ENCODE measurements at regions not wholly inside any gene's neighbourhood (a gene's known extent, or its start where the extent isn't known, plus 50 kb on each side); places are given as distances from the start of the nearest gene placed in this dataset.
A peak's percentile ranks its signal among the peaks of the same experiment; 100 is the strongest.

- DNase-seq (no peak), ATAC-seq (no peak)
- intact Hi-C loops (cut with DNase I, micrococcal nuclease) = no loop called here
Measured at GRCh38 chr16:54509456-54509855, 222.9 kb upstream of the IRX3 start.

- DNase-seq (no peak), ATAC-seq (no peak)
- intact Hi-C loops (cut with DNase I, micrococcal nuclease) = no loop called here
Measured at GRCh38 chr16:54508351-54508750, 221.8 kb upstream of the IRX3 start.

- DNase-seq (no peak), ATAC-seq (no peak)
- intact Hi-C loops (cut with DNase I, micrococcal nuclease) = no loop called here
Measured at GRCh38 chr16:54506741-54507500, 220.3 kb upstream of the IRX3 start.

- intact Hi-C loops (cut with DNase I, micrococcal nuclease) = no loop called here
- DNase-seq = no peak
- ATAC-seq = no peak
Measured at GRCh38 chr16:54506214-54506580, 219.6 kb upstream of the IRX3 start.

GRCh38 chr16:54505549-54506213 is 219.1 kb upstream of the IRX3 start:
- intact Hi-C loops (cut with DNase I, micrococcal nuclease) = no loop called here
- DNase-seq = no peak
- ATAC-seq = no peak

- peak; percentile 28 to 39 for DNase-seq
- intact Hi-C loops (cut with DNase I, micrococcal nuclease) = no loop called here
- ATAC-seq = peak; percentile 87
Measured at GRCh38 chr16:54504372-54504771, 217.8 kb upstream of the IRX3 start.

GRCh38 chr16:54503856-54504219 is 217.3 kb upstream of the IRX3 start:
- ATAC-seq = no peak
- DNase-seq = no peak
- intact Hi-C loops (cut with DNase I, micrococcal nuclease) = no loop called here

- ATAC-seq = peak; percentile 90
- DNase-seq = peak; percentile 32 to 45
- intact Hi-C loops (cut with DNase I, micrococcal nuclease) = no loop called here
Measured at GRCh38 chr16:54503011-54503855, 216.6 kb upstream of the IRX3 start.

- ATAC-seq (no peak), DNase-seq (no peak)
- intact Hi-C loops (cut with DNase I, micrococcal nuclease) = no loop called here
Measured at GRCh38 chr16:54501797-54502196, 215.2 kb upstream of the IRX3 start.

- intact Hi-C loops (cut with DNase I, micrococcal nuclease) = no loop called here
- ATAC-seq = no peak
- DNase-seq = no peak
Measured at GRCh38 chr16:54493594-54493993, 207.0 kb upstream of the IRX3 start.

- intact Hi-C loops (cut with DNase I, micrococcal nuclease) = no loop called here
- DNase-seq = no peak
Measured at GRCh38 chr16:54493061-54493460, 206.5 kb upstream of the IRX3 start.

GRCh38 chr16:54490112-54490488 is 203.5 kb upstream of the IRX3 start:
- DNase-seq (no peak), ATAC-seq (no peak)
- intact Hi-C loops (cut with DNase I, micrococcal nuclease) = no loop called here

More at GRCh38 chr16:54493061-54493460, 206.5 kb upstream of the IRX3 start:
- no peak for ATAC-seq

- DNase-seq = peak; percentile 66 to 85
- intact Hi-C loops (cut with DNase I, micrococcal nuclease) = no loop called here
- peak; percentile 98 for ATAC-seq
Measured at GRCh38 chr16:54489225-54490111, 202.9 kb upstream of the IRX3 start.

GRCh38 chr16:54488729-54489128 is 202.1 kb upstream of the IRX3 start:
- DNase-seq = no peak
- intact Hi-C loops (cut with DNase I, micrococcal nuclease) = no loop called here
- ATAC-seq = no peak

- no peak for ATAC-seq
- intact Hi-C loops (cut with DNase I, micrococcal nuclease) = no loop called here
- DNase-seq = no peak
Measured at GRCh38 chr16:54487933-54488332, 201.3 kb upstream of the IRX3 start.

- DNase-seq (no peak), ATAC-seq (no peak)
- intact Hi-C loops (cut with DNase I, micrococcal nuclease) = no loop called here
Measured at GRCh38 chr16:54484700-54485099, 198.1 kb upstream of the IRX3 start.

- ATAC-seq (no peak), DNase-seq (no peak)
- intact Hi-C loops (cut with DNase I, micrococcal nuclease) = no loop called here
Measured at GRCh38 chr16:54482892-54483574, 196.4 kb upstream of the IRX3 start.

GRCh38 chr16:54480429-54480828 is 193.8 kb upstream of the IRX3 start:
- ATAC-seq (no peak), DNase-seq (no peak)
- intact Hi-C loops (cut with DNase I, micrococcal nuclease) = no loop called here
